ENCODE measurements at regions not wholly inside any gene's neighbourhood (a gene's known extent, or its start where the extent isn't known, plus 50 kb on each side); places are given as distances from the start of the nearest gene placed in this dataset.

GRCh38 chr1:101108111-101108500, 82.5 kb upstream of the DPH5 start (continued):
- no peak for TF ChIP-seq IKZF4 (CRISPR knock-in tag; IDR thresholded peaks at IDR 0.05; ENCODE audit: borderline replicate concordance, low read depth, not compliant biosample characterization)
- no peak for TF ChIP-seq ZBED4 (CRISPR knock-in tag; IDR thresholded peaks at IDR 0.05; ENCODE audit: borderline replicate concordance)
- TF ChIP-seq ZFP62 (CRISPR knock-in tag; IDR thresholded peaks at IDR 0.05): no peak
- no peak for TF ChIP-seq ZNF282 (IDR thresholded peaks at IDR 0.05; ENCODE audit: partially characterized antibody)
- no peak for TF ChIP-seq ZNF451 (CRISPR knock-in tag; IDR thresholded peaks at IDR 0.05)

- WGBS (ENCODE audit: low lambda C conversion rate): 1% methylated on average over 2 of the region's 2 CpGs
- no peak overlapping the region for H3K27ac ChIP-seq (ENCODE audit: extremely low read length, insufficient read depth, low read length)
- H2AFZ ChIP-seq (ENCODE audit: low read length): no peak overlapping the region
- no peaks in the 10 kb centered on the region for H3K4me1 ChIP-seq (ENCODE audit: insufficient read depth, low read length)
- no peaks in the 10 kb centered on the region for H4K20me1 ChIP-seq (ENCODE audit: insufficient read depth, low read length)
- TF ChIP-seq TOE1 (CRISPR knock-in tag; IDR thresholded peaks at IDR 0.05): no peak
- peak; percentile 23; the same call in 1 of the 2 replicates for TF ChIP-seq MNT (IDR thresholded peaks at IDR 0.05)
- no peak overlapping the region for H3K4me2 ChIP-seq (ENCODE audit: low read depth, low read length)
- ChIA-PET POLR2A (no interaction called here), CTCF (ENCODE audit: low intra/inter-chr PET ratio, low total read pairs) (no interaction called here)
- ATAC-seq: no peak
- no peak for FAIRE-seq
- H3K27me3 ChIP-seq (ENCODE audit: control insufficient read depth in 1 of 2, insufficient read depth in 2 of 2, low read length in 2 of 2): no peaks in the 10 kb centered on the region
- BruUV-seq (replicated peaks): no TSS peak
- no peaks in the 10 kb centered on the region for H3K9me3 ChIP-seq (ENCODE audit: low read length)
- no peak overlapping the region for H3K4me3 ChIP-seq (replicated peaks in 1 of 3; ENCODE audit: insufficient read depth in 1 of 3, low read depth in 2 of 3, low read length in 3 of 3)
- DNase-seq (ENCODE audit: low spot score): no peak
- H3K36me3 ChIP-seq (replicated peaks in 1 of 2; ENCODE audit: control insufficient read depth in 1 of 2, insufficient read depth in 2 of 2, low read length in 2 of 2): no peaks in the 10 kb centered on the region
- in situ Hi-C loops (cut with HindIII; ENCODE audit: extremely low pct_ligation_motif_present, low pct_unique_long_range_greater_than_20kb): no loop called here
- no peaks in the 10 kb centered on the region for H3K79me2 ChIP-seq (ENCODE audit: insufficient read depth, low read length)
- H3K9ac ChIP-seq (ENCODE audit: insufficient read depth, low read depth, low read length): no peak overlapping the region
- intact Hi-C loops (cut with micrococcal nuclease; ENCODE audit: unreplicated experiment): no loop called here
Observed at GRCh38 chr1:101107496-101108110, 82.0 kb upstream of the DPH5 start.

Data from HepG2 (cell line).